ENCODE measurements at regions not wholly inside any gene's neighbourhood (a gene's known extent, or its start where the extent isn't known, plus 50 kb on each side); places are given as distances from the start of the nearest gene placed in this dataset.

GRCh38 chr22:49643998-49644397, 183.7 kb downstream of the BRD1 start:
- TF ChIP-seq CTCF (IDR thresholded peaks at IDR 0.05) (no peak), EP300 (IDR thresholded peaks at IDR 0.05) (no peak), POLR2A (IDR thresholded peaks at IDR 0.05) (no peak)
- Histone ChIP-seq H3K4me1 (no peaks in the 10 kb centered on the region), H3K27ac (no peak overlapping the region), H3K36me3 (no peaks in the 10 kb centered on the region), H3K4me3 (no peak overlapping the region), H3K27me3 (no peaks in the 10 kb centered on the region), H3K9me3 (no peaks in the 10 kb centered on the region)
- no peak for DNase-seq (ENCODE audit: low spot score in 2 of 2)
- WGBS, 2 donors, result 92 to 97% methylated on average over 6 of the region's 6 CpGs

GRCh38 chr22:49643466-49643865, 184.2 kb downstream of the BRD1 start:
- no peak for DNase-seq (ENCODE audit: low spot score in 2 of 2)
- H3K4me3 ChIP-seq, result no peak overlapping the region
- H3K27me3 ChIP-seq, result no peaks in the 10 kb centered on the region
- H3K4me1 ChIP-seq, result no peaks in the 10 kb centered on the region
- WGBS, 2 donors, result 86 to 91% methylated on average over 15 to 16 of the region's 16 CpGs
- TF ChIP-seq EP300 (IDR thresholded peaks at IDR 0.05), result no peak
- no peak for TF ChIP-seq POLR2A (IDR thresholded peaks at IDR 0.05)
- no peak for TF ChIP-seq CTCF (IDR thresholded peaks at IDR 0.05)
- no peaks in the 10 kb centered on the region for H3K9me3 ChIP-seq
- H3K36me3 ChIP-seq, result no peaks in the 10 kb centered on the region
- H3K27ac ChIP-seq, result no peak overlapping the region

GRCh38 chr22:49642741-49643140, 184.9 kb downstream of the BRD1 start:
- Histone ChIP-seq H3K4me1 (no peaks in the 10 kb centered on the region), H3K27ac (no peak overlapping the region), H3K4me3 (no peak overlapping the region), H3K27me3 (peaks cover 0 to 3% of the 10 kb centered on the region in 2 donors), H3K9me3 (no peaks in the 10 kb centered on the region), H3K36me3 (no peaks in the 10 kb centered on the region)
- TF ChIP-seq CTCF (IDR thresholded peaks at IDR 0.05) (no peak), EP300 (IDR thresholded peaks at IDR 0.05) (no peak), POLR2A (IDR thresholded peaks at IDR 0.05) (no peak)
- DNase-seq (ENCODE audit: low spot score in 2 of 2), result no peak
- WGBS, 2 donors, result 61 to 68% methylated on average over 4 to 7 of the region's 8 CpGs

GRCh38 chr22:49642331-49642730, 185.3 kb downstream of the BRD1 start:
- WGBS, 2 donors, result 74 to 100% methylated on average over 2 to 7 of the region's 7 CpGs
- no peak overlapping the region for H3K4me3 ChIP-seq
- no peaks in the 10 kb centered on the region for H3K4me1 ChIP-seq
- TF ChIP-seq EP300 (IDR thresholded peaks at IDR 0.05) (no peak), POLR2A (IDR thresholded peaks at IDR 0.05) (no peak), CTCF (IDR thresholded peaks at IDR 0.05) (no peak)
- no peaks in the 10 kb centered on the region for H3K9me3 ChIP-seq
- no peaks in the 10 kb centered on the region for H3K36me3 ChIP-seq
- no peak overlapping the region for H3K27ac ChIP-seq
- DNase-seq (ENCODE audit: low spot score in 2 of 2), result no peak
- peaks cover 0 to 3% of the 10 kb centered on the region in 2 donors for H3K27me3 ChIP-seq

GRCh38 chr22:49641770-49642313, 185.8 kb downstream of the BRD1 start:
- Histone ChIP-seq H3K4me3 (no peak overlapping the region), H3K27me3 (peaks cover 0 to 3% of the 10 kb centered on the region in 2 donors), H3K36me3 (no peaks in the 10 kb centered on the region), H3K9me3 (no peaks in the 10 kb centered on the region), H3K27ac (no peak overlapping the region), H3K4me1 (no peaks in the 10 kb centered on the region)
- no peak for DNase-seq (ENCODE audit: low spot score in 2 of 2)
- no peak for TF ChIP-seq POLR2A (IDR thresholded peaks at IDR 0.05)
- TF ChIP-seq CTCF (IDR thresholded peaks at IDR 0.05), result no peak
- no peak for TF ChIP-seq EP300 (IDR thresholded peaks at IDR 0.05)
- WGBS, 2 donors, result 92 to 95% methylated on average over 12 of the region's 12 CpGs

Measured in tibial nerve (tissue), 4 donors.